ENCODE measurements at regions not wholly inside any gene's neighbourhood (a gene's known extent, or its start where the extent isn't known, plus 50 kb on each side); places are given as distances from the start of the nearest gene placed in this dataset.

- Histone ChIP-seq H3K27ac (ENCODE audit: low read length) (no peak overlapping the region), H3K27me3 (ENCODE audit: insufficient read depth, low read length) (peaks cover 85% of the 10 kb centered on the region), H3K4me1 (ENCODE audit: insufficient read depth, low read length) (no peaks in the 10 kb centered on the region), H3K9ac (ENCODE audit: low read depth, low read length) (no peak overlapping the region), H3K9me3 (ENCODE audit: insufficient read depth, low read depth, low read length) (no peaks in the 10 kb centered on the region; the same call in 1 of the 2 replicates), H3K36me3 (ENCODE audit: insufficient read depth, low read depth, low read length) (no peaks in the 10 kb centered on the region), H3K4me3 (ENCODE audit: low read length) (no peak overlapping the region)
Observed at GRCh38 chr5:77840930-77841329, 64.8 kb upstream of the TBCA start.

- Histone ChIP-seq H3K4me3 (ENCODE audit: low read length) (no peak overlapping the region), H3K4me1 (ENCODE audit: insufficient read depth, low read length) (no peaks in the 10 kb centered on the region), H3K9me3 (ENCODE audit: insufficient read depth, low read depth, low read length) (no peaks in the 10 kb centered on the region), H3K27ac (ENCODE audit: low read length) (no peak overlapping the region), H3K36me3 (ENCODE audit: insufficient read depth, low read depth, low read length) (no peaks in the 10 kb centered on the region), H3K9ac (ENCODE audit: low read depth, low read length) (no peak overlapping the region), H3K27me3 (ENCODE audit: insufficient read depth, low read length) (peaks cover 73% of the 10 kb centered on the region)
Observed at GRCh38 chr5:77839691-77840090, 63.6 kb upstream of the TBCA start.

GRCh38 chr5:77832938-77833337 lies 56.8 kb upstream of the TBCA start:
- H3K4me1 ChIP-seq (ENCODE audit: insufficient read depth, low read length) = peaks cover 3% of the 10 kb centered on the region; the same call in 1 of the 2 replicates
- no peaks in the 10 kb centered on the region for H3K9me3 ChIP-seq (ENCODE audit: insufficient read depth, low read depth, low read length)
- H3K27ac ChIP-seq (ENCODE audit: low read length) = no peak overlapping the region
- H3K9ac ChIP-seq (ENCODE audit: low read depth, low read length) = no peak overlapping the region
- H3K27me3 ChIP-seq (ENCODE audit: insufficient read depth, low read length) = peaks cover 13% of the 10 kb centered on the region
- H3K4me3 ChIP-seq (ENCODE audit: low read length) = no peak overlapping the region
- H3K36me3 ChIP-seq (ENCODE audit: insufficient read depth, low read depth, low read length) = no peaks in the 10 kb centered on the region

- Histone ChIP-seq H3K27me3 (ENCODE audit: insufficient read depth, low read length) (peaks cover 12% of the 10 kb centered on the region), H3K9me3 (ENCODE audit: insufficient read depth, low read depth, low read length) (no peaks in the 10 kb centered on the region), H3K9ac (ENCODE audit: low read depth, low read length) (no peak overlapping the region), H3K36me3 (ENCODE audit: insufficient read depth, low read depth, low read length) (no peaks in the 10 kb centered on the region), H3K4me3 (ENCODE audit: low read length) (no peak overlapping the region), H3K4me1 (ENCODE audit: insufficient read depth, low read length) (peaks cover 3% of the 10 kb centered on the region; the same call in 1 of the 2 replicates), H3K27ac (ENCODE audit: low read length) (no peak overlapping the region)
Observed at GRCh38 chr5:77832166-77832770, 56.1 kb upstream of the TBCA start.

- no peaks in the 10 kb centered on the region for H3K36me3 ChIP-seq (ENCODE audit: insufficient read depth, low read depth, low read length)
- no peak overlapping the region for H3K27ac ChIP-seq (ENCODE audit: low read length)
- H3K9ac ChIP-seq (ENCODE audit: low read depth, low read length) = no peak overlapping the region
- peaks cover 3% of the 10 kb centered on the region; the same call in 1 of the 2 replicates for H3K4me1 ChIP-seq (ENCODE audit: insufficient read depth, low read length)
- H3K4me3 ChIP-seq (ENCODE audit: low read length) = no peak overlapping the region
- H3K9me3 ChIP-seq (ENCODE audit: insufficient read depth, low read depth, low read length) = no peaks in the 10 kb centered on the region
- H3K27me3 ChIP-seq (ENCODE audit: insufficient read depth, low read length) = peaks cover 6% of the 10 kb centered on the region; the same call in 1 of the 2 replicates
Observed at GRCh38 chr5:77828445-77828844, 52.3 kb upstream of the TBCA start.
